Erythroblast (primary cell): ENCODE measurements at regions not wholly inside any gene's neighbourhood (a gene's known extent, or its start where the extent isn't known, plus 50 kb on each side); places are given as distances from the start of the nearest gene placed in this dataset.

Experiments used
- DNase-seq, 2 experiments: peaks; one replicate each; lab custom pipeline; 2025; lab: John Stamatoyannopoulos, UW
- GATA1 ChIP-seq: IDR thresholded peaks from 2 replicates; pipeline ENCODE4 v1.6.1; 2011; ENCODE audit warnings: low read depth, mild to moderate bottlenecking, control low read depth, low read length, moderate library complexity
- POLR2A ChIP-seq: IDR thresholded peaks from 2 replicates; pipeline ENCODE4 v1.6.1; 2011; ENCODE audit warnings: mild to moderate bottlenecking, low read length

- TF ChIP-seq POLR2A (no peak), GATA1 (no peak)
- DNase-seq = no peak
Observed at GRCh38 chr15:96410175-96411055, 79.9 kb downstream of the NR2F2 start.

- TF ChIP-seq POLR2A (no peak), GATA1 (no peak)
- DNase-seq = no peak
Observed at GRCh38 chr15:96411056-96412031, 80.8 kb downstream of the NR2F2 start.

DNA sequence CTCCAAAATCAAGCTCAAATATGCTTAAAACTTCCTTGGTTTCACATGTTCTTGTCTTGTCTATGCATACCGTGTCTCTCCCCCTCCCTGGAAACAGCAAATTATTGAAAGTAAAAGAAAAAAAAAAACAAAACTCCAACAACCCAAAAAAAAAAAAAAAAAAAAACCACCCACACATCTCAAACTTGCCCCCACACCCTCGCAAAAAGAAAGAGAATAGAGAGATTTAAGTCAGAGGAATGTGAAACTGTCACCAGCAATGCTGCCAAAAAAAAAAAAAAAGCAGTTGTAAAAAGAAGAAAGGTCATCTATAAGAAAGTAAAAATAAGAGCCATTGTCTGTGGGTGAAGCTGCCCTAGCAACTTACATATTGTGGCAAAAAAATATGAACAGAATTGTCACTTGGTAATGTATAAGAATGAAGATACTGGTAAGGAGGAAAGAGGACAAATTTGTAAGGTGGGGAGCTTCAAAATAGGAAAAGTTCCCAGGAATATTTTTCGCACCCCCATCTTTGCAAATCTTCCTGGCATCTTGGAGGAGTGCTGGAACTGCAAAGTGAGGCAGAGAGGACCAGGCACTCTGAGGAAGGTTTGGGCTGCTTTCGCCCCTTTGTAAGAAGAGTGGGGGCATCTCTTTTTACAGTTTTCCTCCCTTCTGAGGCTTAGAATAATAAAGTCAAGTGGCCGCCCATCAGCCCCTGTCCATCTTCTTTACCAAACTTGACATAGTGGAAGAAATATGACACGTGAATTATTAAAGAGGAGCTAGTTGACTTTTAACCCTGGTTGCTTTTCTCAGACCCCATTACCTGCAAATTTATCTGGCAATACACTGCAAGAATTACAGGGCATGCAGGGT, 81.8 kb downstream of the NR2F2 start:
- no peak for DNase-seq
- TF ChIP-seq POLR2A (no peak), GATA1 (no peak)

- TF ChIP-seq GATA1 (no peak), POLR2A (no peak)
- DNase-seq = no peak
Observed at GRCh38 chr15:96412906-96413231, 82.4 kb downstream of the NR2F2 start.

DNA sequence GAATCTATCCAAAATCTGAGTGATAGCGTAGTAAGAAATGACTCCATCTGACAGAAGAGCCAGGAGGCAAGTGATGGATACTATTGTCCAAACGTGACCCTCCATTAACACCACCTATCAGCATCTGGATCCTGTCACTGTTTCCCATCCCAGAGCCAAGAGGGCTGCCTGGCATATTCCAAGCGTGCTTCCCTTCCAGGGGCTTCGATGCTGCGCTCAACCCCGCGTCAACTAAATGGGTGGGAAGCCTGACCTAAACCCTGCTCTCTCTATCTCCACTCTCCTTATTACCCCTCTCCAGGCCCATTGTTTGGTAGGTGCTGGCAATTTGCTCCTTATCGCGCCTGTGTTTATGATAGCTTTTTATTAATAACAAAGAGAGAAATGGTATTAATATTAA, 83.2 kb downstream of the NR2F2 start:
- no peak for DNase-seq
- TF ChIP-seq GATA1 = no peak
- TF ChIP-seq POLR2A = no peak

GRCh38 chr15:96414875-96415274, 84.4 kb downstream of the NR2F2 start:
- DNase-seq = no peak
- TF ChIP-seq POLR2A (no peak), GATA1 (no peak)

GRCh38 chr15:96415513-96416217, 85.2 kb downstream of the NR2F2 start:
- TF ChIP-seq GATA1 (no peak), POLR2A (no peak)
- no peak for DNase-seq

DNA sequence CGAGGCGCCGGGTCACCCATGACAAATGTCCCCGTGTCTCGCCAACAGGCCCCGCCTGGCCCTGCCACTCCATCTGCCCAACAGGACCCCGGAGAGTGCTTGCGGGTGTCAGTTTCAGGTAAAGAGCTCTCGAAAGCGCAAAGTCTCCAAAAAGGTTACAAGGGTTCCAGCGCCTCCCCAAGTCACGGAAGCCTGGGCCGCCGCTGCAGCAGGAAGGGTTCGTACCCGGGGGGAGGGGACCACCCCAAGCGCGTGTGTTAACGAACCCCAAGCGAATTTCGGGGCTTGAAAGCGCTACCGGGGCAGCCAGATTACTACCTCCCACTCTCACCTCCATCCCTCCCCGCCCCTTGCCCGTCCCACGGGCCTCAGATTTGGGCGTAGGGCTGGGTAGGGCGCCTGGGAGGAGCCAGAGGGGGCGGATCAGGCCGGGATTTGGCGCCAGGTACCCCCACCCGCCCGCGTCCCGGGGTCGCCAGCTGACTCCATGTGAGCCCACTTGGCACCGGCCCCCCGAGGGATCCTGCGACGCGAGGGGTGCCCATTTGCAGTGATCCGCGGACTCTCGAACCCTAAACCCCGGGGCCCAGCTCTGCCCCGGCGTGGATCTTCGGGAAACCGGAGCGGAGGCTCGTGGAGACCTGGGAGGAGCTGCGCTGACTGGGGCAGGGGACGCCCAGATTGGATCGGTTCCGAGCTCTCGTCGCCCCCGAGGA, 85.9 kb downstream of the NR2F2 start:
- no peak for TF ChIP-seq POLR2A
- no peak for DNase-seq

DNA sequence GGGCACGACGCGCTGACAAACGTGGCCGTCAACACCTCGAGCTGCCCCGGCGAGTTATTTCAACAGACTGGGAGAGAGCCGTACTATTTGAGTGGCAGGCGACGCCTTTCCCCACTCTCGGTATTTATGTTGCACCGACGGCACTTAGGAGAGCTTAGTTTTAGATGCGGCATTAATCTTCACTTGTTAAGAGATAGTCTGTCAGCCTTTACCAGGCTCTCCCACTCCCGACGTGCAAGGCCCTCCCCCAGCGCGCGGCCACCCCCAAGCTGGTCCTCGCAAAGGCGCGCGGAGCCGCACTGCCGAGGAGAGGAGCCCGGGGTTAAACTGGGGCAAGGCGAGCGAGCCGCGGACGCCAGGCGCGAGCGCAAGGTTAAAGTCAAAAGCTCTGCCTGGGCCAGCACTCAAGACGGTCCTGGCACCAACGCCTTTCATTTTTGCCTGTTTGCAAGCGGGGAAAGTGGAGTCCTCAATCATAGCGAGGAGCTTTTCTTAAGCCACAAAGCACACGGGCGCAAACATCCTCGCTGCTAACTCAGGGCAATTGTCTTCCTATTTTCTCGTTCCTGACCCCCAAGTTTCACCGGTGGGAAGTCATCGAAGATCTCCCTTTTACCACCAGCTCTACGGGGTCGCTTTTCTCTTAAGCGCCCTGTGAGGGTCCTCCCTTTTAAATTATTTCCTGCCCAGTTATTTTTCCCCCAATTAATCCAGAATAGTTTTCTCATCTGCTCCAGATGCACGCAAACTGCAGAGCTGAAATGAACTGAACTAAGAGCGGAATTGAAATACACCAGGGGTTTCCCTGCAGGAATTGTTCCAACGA, 86.6 kb downstream of the NR2F2 start:
- TF ChIP-seq POLR2A = no peak
- no peak for TF ChIP-seq GATA1

DNA sequence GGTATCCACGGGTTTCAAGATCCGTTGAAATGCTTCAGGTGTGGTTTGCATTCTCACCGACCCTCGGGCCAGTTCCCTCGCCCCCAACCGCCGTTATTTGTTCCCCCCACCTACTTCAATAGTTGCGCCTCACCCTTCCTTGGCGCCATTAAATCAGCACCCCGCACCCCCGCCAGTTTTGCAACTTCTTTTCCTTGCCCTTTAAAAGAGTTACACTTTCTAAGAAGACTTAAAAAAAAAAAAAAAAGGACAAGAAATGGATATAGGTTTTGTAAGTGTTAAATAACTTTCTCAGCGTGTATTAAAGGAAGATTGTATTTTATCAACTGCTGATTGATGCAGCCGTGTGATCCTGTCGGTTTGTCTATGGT, 87.2 kb downstream of the NR2F2 start:
- TF ChIP-seq POLR2A (no peak), GATA1 (no peak)
- DNase-seq = no peak

More for the DNA sequence above, 86.6 kb downstream of the NR2F2 start:
- no peak for DNase-seq

- DNase-seq = no peak
- TF ChIP-seq POLR2A = no peak
- TF ChIP-seq GATA1 = no peak
Observed at GRCh38 chr15:96418146-96418545, 87.6 kb downstream of the NR2F2 start.
